Mesenchymal stem cell (in vitro differentiated cells and primary cell): ENCODE measurements at regions not wholly inside any gene's neighbourhood (a gene's known extent, or its start where the extent isn't known, plus 50 kb on each side); places are given as distances from the start of the nearest gene placed in this dataset.

Experiments used
- DNase-seq: peaks from one replicate; pipeline ENCODE4 v3.0.0-alpha.2; 2013
- H2AFZ ChIP-seq: one replicate; pipeline ENCODE4 v1.6.1; 2013; ENCODE audit warnings: low read depth, mild to moderate bottlenecking, control low read depth, inconsistent platforms, low read length, moderate library complexity
- H2AK5ac ChIP-seq: 2 replicates; pipeline ENCODE4 v1.6.1; 2013; ENCODE audit warnings: low read length, moderate library complexity, mild to moderate bottlenecking, inconsistent platforms; ENCODE audit not compliant: severe bottlenecking
- H2BK120ac ChIP-seq: one replicate; pipeline ENCODE4 v1.6.1; 2013; ENCODE audit warnings: low read depth, mild to moderate bottlenecking, inconsistent platforms, low read length, moderate library complexity
- H2BK12ac ChIP-seq, 2 experiments: one replicate each; pipeline ENCODE4 v1.6.1; 2013; ENCODE audit warnings: inconsistent platforms in 2 of 2, low read length in 2 of 2, mild to moderate bottlenecking in 2 of 2, moderate library complexity in 2 of 2, control low read depth in 1 of 2
- H2BK15ac ChIP-seq: one replicate; pipeline ENCODE4 v1.6.1; 2013; ENCODE audit warnings: mild to moderate bottlenecking, low read depth, inconsistent platforms; ENCODE audit not compliant: poor library complexity, severe bottlenecking
- H2BK5ac ChIP-seq: 2 replicates; pipeline ENCODE4 v1.6.1; 2013; ENCODE audit warnings: low read depth, mild to moderate bottlenecking, low read length, control low read depth, inconsistent platforms; ENCODE audit not compliant: poor library complexity, severe bottlenecking
- H3K14ac ChIP-seq, 2 experiments: one replicate each; pipeline ENCODE4 v1.6.1; 2013; ENCODE audit warnings: inconsistent platforms in 2 of 2, low read length in 2 of 2, control low read depth in 1 of 2, mild to moderate bottlenecking in 1 of 2, moderate library complexity in 1 of 2
- H3K18ac ChIP-seq, 2 experiments: one replicate each; pipeline ENCODE4 v1.6.1; 2013; ENCODE audit warnings: inconsistent platforms in 2 of 2, low read length in 2 of 2, control low read depth in 1 of 2, low read depth in 1 of 2, mild to moderate bottlenecking in 1 of 2
- H3K23ac ChIP-seq, 2 experiments: one replicate each; pipeline ENCODE4 v1.6.1; 2013; ENCODE audit warnings: inconsistent platforms in 2 of 2, low read length in 2 of 2, mild to moderate bottlenecking in 2 of 2, moderate library complexity in 2 of 2, control low read depth in 1 of 2
- H3K27ac ChIP-seq: 2 replicates; pipeline ENCODE4 v1.5.1; 2013; ENCODE audit warnings: mild to moderate bottlenecking, moderate library complexity, low read length, control low read depth, inconsistent platforms; ENCODE audit not compliant: poor library complexity, severe bottlenecking
- H3K27me3 ChIP-seq, 2 experiments: 2 replicates each; pipeline versions ENCODE4 v1.6.1 to v1.7.0; 2013; ENCODE audit warnings: low read length in 2 of 2, mild to moderate bottlenecking in 2 of 2, moderate library complexity in 2 of 2, control low read depth in 1 of 2, inconsistent platforms in 1 of 2; ENCODE audit not compliant: control insufficient read depth in 1 of 2, insufficient read depth in 1 of 2
- H3K36me3 ChIP-seq, 2 experiments: 2 replicates each; pipeline versions ENCODE4 v1.6.1 to v1.7.0; 2013; ENCODE audit warnings: low read length in 2 of 2, control low read depth in 1 of 2, inconsistent platforms in 1 of 2, low read depth in 1 of 2, mild to moderate bottlenecking in 1 of 2; ENCODE audit not compliant: insufficient read depth in 2 of 2, control insufficient read depth in 1 of 2
- H3K4ac ChIP-seq, 2 experiments: one replicate each; pipeline ENCODE4 v1.6.1; 2013; ENCODE audit warnings: inconsistent platforms in 2 of 2, low read length in 2 of 2, mild to moderate bottlenecking in 2 of 2, moderate library complexity in 2 of 2, control low read depth in 1 of 2, low read depth in 1 of 2
- H3K4me1 ChIP-seq: 2 replicates; pipeline ENCODE4 v1.6.1; 2013; ENCODE audit warnings: low read depth, low read length, control low read depth; ENCODE audit not compliant: control insufficient read depth, insufficient read depth
- H3K4me2 ChIP-seq: 2 replicates; pipeline ENCODE4 v1.6.1; 2013; ENCODE audit warnings: low read length, mild to moderate bottlenecking, inconsistent platforms; ENCODE audit not compliant: poor library complexity, severe bottlenecking
- H3K4me3 ChIP-seq, 2 experiments: 2 replicates each; pipeline versions ENCODE4 v1.5.1 to v1.7.0; 2013; ENCODE audit warnings: low read length in 2 of 2, mild to moderate bottlenecking in 2 of 2, control low read depth in 1 of 2, low read depth in 1 of 2; ENCODE audit not compliant: insufficient read depth in 1 of 2
- H3K79me1 ChIP-seq: replicated peaks from 2 replicates; pipeline ENCODE4 v1.6.1; 2013; ENCODE audit warnings: mild to moderate bottlenecking, control low read depth, low read length, inconsistent platforms; ENCODE audit not compliant: poor library complexity, severe bottlenecking
- H3K9ac ChIP-seq: 2 replicates; pipeline ENCODE4 v1.7.0; 2013; ENCODE audit warnings: mild to moderate bottlenecking, low read length, moderate library complexity
- H3K9me3 ChIP-seq: 2 replicates; pipeline ENCODE4 v1.7.0; 2013; ENCODE audit warnings: mild to moderate bottlenecking, low read length; ENCODE audit not compliant: control insufficient read depth
- H4K8ac ChIP-seq: one replicate; pipeline ENCODE4 v1.6.1; 2013; ENCODE audit warnings: inconsistent platforms, mild to moderate bottlenecking, low read length, moderate library complexity
- H4K91ac ChIP-seq: one replicate; pipeline ENCODE4 v1.6.1; 2013; ENCODE audit warnings: mild to moderate bottlenecking, low read length, inconsistent platforms
- WGBS: methylation state at CpG from one replicate; pipeline ENCODE4 v1.1.7; 2013; ENCODE audit warnings: mixed read lengths; 5-methylcytosine and 5-hydroxymethylcytosine counted together

DNA sequence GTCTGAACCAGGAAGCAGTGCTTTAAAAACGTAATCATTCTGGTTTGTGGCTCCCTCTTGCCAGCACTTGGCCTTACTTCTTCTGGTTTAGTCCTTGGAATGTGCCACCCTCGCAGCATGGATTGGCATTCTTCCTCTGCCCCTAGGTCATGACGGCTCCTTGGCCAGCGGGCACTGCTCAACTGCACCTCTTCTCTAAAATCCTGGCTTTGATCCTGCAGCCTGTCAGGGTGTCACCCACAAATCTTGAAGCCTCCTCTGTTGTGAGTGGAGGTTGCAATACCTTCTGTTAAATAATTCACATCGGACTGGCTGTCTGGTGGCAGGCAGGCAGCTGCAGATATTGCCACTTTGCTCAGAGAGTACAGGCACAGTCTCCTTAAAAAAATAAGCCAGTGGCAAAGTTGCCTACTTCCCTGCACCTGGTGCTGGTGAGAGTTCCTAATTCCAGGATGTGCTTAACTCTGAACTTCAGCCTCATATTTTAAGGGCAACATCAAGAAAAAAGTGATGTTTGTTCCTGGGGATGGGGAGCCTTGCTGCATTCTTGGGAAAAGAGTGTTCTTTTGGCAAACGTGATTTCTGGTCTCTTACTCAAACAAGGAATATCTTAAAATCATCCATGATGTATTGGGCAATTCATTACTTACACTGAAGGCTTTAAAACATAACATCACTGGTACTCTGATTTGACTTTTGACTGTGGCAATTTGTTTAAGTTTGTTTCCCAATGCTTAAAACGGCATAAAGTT, 179.8 kb downstream of the FOXA2 start:
- no peaks in the 10 kb centered on the region for H3K9me3 ChIP-seq
- H2AFZ ChIP-seq, result no peak overlapping the region
- H3K9ac ChIP-seq, result peak overlapping the region; percentile 71
- 73% methylated on average over 5 of the region's 7 CpGs for WGBS
- H3K79me1 ChIP-seq, result no peaks in the 10 kb centered on the region
- no peaks in the 10 kb centered on the region for H3K27me3 ChIP-seq
- H4K8ac ChIP-seq, result no peak overlapping the region
- DNase-seq, result no peak
- H2AK5ac ChIP-seq, result no peak overlapping the region
- no peaks in the 10 kb centered on the region for H3K36me3 ChIP-seq
- no peak overlapping the region for H3K4ac ChIP-seq
- no peak overlapping the region for H3K18ac ChIP-seq
- H3K4me2 ChIP-seq, result no peak overlapping the region
- no peak overlapping the region for H3K27ac ChIP-seq
- H3K4me3 ChIP-seq, result peak overlapping the region in 1 of 2 experiments; percentile 68
- no peak overlapping the region for H2BK120ac ChIP-seq
- peaks cover 5% of the 10 kb centered on the region for H3K4me1 ChIP-seq
- no peak overlapping the region for H4K91ac ChIP-seq
- no peak overlapping the region for H3K14ac ChIP-seq
- H2BK12ac ChIP-seq, result no peak overlapping the region
- H2BK5ac ChIP-seq, result no peak overlapping the region
- H2BK15ac ChIP-seq, result no peak overlapping the region
- no peak overlapping the region for H3K23ac ChIP-seq

DNA sequence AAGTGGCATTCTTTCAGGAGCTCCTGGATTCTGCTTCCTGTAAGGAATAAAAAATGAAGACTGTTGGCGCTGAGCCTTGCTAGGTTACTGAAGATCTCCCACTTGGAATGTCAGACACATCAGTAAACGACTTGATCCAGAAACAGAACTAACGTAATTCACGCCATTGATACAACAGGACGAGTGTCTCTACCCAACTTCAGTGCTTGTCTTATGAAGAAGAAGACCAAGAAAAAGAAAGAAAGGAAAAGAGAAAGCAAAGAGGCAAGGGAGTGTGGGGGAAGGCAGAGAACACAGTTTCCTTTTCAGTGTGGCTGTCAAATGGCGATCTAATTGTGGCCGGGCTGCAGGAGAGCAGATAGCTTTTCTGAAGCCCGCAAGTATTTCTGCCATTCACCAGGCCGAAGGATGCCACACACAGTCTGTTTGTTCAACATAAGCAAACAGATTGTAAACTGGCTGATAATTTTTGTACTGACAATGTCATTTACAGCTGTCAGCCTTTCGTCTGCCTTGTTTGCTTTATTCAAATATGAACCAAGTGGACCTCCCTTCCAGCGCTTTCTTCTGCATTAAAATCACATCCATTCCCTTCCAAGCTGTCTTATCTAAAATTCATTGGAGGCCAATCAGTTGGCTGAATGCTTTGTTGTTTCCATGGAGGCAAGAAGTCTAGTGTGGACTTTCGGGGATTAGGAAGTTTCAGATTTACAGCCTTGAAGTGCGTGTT, 180.6 kb downstream of the FOXA2 start:
- Histone ChIP-seq H2BK120ac (no peak overlapping the region), H2AK5ac (no peak overlapping the region), H2BK5ac (no peak overlapping the region), H4K8ac (no peak overlapping the region), H3K23ac (no peak overlapping the region), H4K91ac (no peak overlapping the region), H2BK12ac (no peak overlapping the region), H3K27ac (no peak overlapping the region), H3K4me3 (peak overlapping the region in 1 of 2 experiments; percentile 68), H2BK15ac (no peak overlapping the region), H3K36me3 (no peaks in the 10 kb centered on the region), H3K14ac (no peak overlapping the region), H3K4me2 (peak overlapping the region; percentile 14), H3K18ac (no peak overlapping the region), H3K9me3 (no peaks in the 10 kb centered on the region), H2AFZ (no peak overlapping the region), H3K79me1 (no peaks in the 10 kb centered on the region), H3K9ac (peak overlapping the region; percentile 71), H3K4ac (no peak overlapping the region), H3K27me3 (no peaks in the 10 kb centered on the region), H3K4me1 (peaks cover 5% of the 10 kb centered on the region)
- 36% methylated on average over 12 of the region's 13 CpGs for WGBS
- DNase-seq, result peak; percentile 1

DNA sequence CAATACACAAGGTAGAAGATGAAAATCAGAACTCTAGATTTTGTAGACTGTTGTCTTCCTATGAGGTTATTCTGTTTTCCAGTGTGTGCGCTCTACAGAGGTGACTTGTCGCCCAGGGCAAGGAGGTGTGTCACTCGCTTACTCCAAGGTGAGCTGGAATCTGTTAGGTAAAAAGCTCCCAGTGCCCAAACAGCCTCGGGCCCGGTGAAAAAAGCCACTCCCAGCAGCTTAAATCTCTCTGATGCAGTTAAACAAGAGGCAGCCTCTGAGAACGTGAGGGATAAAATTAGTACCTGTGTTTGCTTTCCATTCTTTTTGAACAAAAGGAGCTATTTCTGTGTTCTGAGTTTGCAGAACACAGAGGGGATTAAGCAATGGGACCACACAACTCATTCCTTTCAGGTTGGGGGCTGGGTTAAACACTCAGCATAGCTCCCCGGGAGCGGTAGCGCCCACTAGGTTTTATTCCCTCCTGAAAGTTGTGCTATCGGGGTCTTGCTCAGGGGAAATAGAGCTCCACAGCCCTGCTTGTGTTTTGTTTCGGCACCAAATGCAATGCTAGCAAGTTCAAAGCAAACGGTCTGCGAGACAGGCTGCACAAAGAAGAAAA, 181.2 kb downstream of the FOXA2 start:
- WGBS, result 32% methylated on average over 13 of the region's 13 CpGs
- Histone ChIP-seq H2BK120ac (no peak overlapping the region), H3K4me1 (peaks cover 5% of the 10 kb centered on the region), H2BK5ac (no peak overlapping the region), H3K4ac (no peak overlapping the region), H3K36me3 (no peaks in the 10 kb centered on the region), H2BK15ac (no peak overlapping the region), H2AK5ac (no peak overlapping the region), H2AFZ (no peak overlapping the region), H3K9ac (peak overlapping the region; percentile 71), H3K23ac (no peak overlapping the region), H2BK12ac (no peak overlapping the region), H4K8ac (no peak overlapping the region), H3K79me1 (no peaks in the 10 kb centered on the region), H3K4me3 (peak overlapping the region in 1 of 2 experiments; percentile 68), H3K14ac (no peak overlapping the region), H3K4me2 (peak overlapping the region; percentile 47), H3K27ac (no peak overlapping the region), H3K27me3 (peaks cover 0 to 3% of the 10 kb centered on the region in 2 experiments), H4K91ac (no peak overlapping the region), H3K9me3 (no peaks in the 10 kb centered on the region), H3K18ac (no peak overlapping the region)
- DNase-seq, result no peak

DNA sequence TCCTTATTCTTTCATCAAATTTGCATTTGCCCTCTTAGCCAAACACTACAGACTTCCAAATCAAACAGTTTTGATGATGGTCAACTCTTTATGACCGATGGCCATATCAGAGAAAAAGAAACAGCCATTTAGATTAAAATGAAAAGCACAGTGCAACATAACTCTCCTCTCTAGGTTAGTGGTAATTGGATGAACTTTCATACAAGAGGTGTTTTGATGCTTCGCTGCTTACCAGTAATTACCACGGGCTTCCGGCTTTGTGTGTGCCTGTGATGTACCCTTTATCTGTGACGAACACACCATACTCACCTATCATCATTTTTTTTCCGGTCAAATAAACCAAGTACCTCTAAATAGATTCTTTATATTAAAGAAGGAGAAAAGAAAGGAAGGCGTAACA, 181.8 kb downstream of the FOXA2 start:
- Histone ChIP-seq H2BK5ac (no peak overlapping the region), H3K36me3 (no peaks in the 10 kb centered on the region), H2AFZ (no peak overlapping the region), H2AK5ac (no peak overlapping the region), H3K23ac (no peak overlapping the region), H3K4me3 (no peak overlapping the region), H3K4me1 (peaks cover 5% of the 10 kb centered on the region), H3K9ac (no peak overlapping the region), H3K27ac (no peak overlapping the region), H3K4ac (no peak overlapping the region), H2BK120ac (no peak overlapping the region), H3K79me1 (no peaks in the 10 kb centered on the region), H3K9me3 (no peaks in the 10 kb centered on the region), H4K8ac (no peak overlapping the region), H3K27me3 (peaks cover 0 to 6% of the 10 kb centered on the region in 2 experiments), H2BK12ac (no peak overlapping the region), H3K14ac (no peak overlapping the region), H2BK15ac (no peak overlapping the region), H3K18ac (no peak overlapping the region), H4K91ac (no peak overlapping the region), H3K4me2 (no peak overlapping the region)
- DNase-seq, result no peak
- 100% methylated on average over 2 of the region's 7 CpGs for WGBS
